ENCODE measurements at regions not wholly inside any gene's neighbourhood (a gene's known extent, or its start where the extent isn't known, plus 50 kb on each side); places are given as distances from the start of the nearest gene placed in this dataset.

DNA sequence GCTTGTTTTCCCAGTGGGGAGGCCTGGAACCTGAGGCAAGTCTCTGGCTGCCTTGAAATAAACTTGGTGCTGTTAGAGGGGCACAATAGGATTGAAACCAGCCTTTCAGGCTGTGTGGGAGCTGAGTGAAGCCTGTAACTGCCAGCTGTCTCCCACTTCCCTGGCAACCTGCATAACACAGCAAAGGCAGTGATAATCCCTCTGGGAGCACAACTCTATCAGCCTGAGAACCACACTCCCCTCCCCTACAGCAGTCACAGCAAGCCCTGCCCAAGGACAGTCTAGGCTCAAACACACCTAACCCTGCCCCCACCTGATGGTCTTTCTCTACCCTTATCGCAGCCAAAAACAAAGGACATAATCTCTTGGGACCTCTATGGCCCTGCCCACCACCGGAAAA, 683.8 kb upstream of the ATXN8OS start:
- Histone ChIP-seq H3K4me3 (no peak overlapping the region), H3K36me3 (no peaks in the 10 kb centered on the region), H3K9me3 (peaks cover 0 to 48% (median 17%) of the 10 kb centered on the region in 12 donors), H3K4me1 (no peaks in the 10 kb centered on the region), H3K27me3 (no peaks in the 10 kb centered on the region), H3K27ac (no peak overlapping the region)
- no peak for ATAC-seq
- DNase-seq, result no peak
- intact Hi-C loops (cut with DNase I), result no loop called here
- WGBS, 4 donors, result 56 to 81% (median 60%) methylated on average over 2 of the region's 2 CpGs
- no peak for TF ChIP-seq POLR2A (IDR thresholded peaks at IDR 0.05)
- TF ChIP-seq, protein P1, sequence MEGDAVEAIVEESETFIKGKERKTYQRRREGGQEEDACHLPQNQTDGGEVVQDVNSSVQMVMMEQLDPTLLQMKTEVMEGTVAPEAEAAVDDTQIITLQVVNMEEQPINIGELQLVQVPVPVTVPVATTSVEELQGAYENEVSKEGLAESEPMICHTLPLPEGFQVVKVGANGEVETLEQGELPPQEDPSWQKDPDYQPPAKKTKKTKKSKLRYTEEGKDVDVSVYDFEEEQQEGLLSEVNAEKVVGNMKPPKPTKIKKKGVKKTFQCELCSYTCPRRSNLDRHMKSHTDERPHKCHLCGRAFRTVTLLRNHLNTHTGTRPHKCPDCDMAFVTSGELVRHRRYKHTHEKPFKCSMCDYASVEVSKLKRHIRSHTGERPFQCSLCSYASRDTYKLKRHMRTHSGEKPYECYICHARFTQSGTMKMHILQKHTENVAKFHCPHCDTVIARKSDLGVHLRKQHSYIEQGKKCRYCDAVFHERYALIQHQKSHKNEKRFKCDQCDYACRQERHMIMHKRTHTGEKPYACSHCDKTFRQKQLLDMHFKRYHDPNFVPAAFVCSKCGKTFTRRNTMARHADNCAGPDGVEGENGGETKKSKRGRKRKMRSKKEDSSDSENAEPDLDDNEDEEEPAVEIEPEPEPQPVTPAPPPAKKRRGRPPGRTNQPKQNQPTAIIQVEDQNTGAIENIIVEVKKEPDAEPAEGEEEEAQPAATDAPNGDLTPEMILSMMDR (IDR thresholded peaks at IDR 0.05), result no peak

DNA sequence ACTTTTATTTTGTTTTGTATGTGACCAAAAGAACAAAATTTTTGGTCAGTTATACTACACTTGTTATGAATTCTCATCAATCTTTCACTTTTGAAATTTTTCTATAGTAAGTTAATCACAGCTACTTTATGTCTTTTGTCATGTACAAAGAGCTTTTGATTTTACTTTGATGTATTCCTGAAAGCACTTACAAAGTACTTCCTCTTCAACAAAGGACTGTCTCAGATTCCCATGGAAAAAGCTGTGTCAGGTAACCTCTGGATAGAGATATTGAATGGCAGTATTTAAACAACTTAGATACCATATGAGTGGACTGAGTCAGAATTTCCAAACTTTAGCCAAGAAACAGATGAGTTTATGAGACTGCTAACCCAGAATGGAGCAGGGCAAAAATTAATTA, 689.3 kb upstream of the ATXN8OS start:
- no peak for TF ChIP-seq POLR2A (IDR thresholded peaks at IDR 0.05)
- TF ChIP-seq, protein P1 (IDR thresholded peaks at IDR 0.05), result no peak
- intact Hi-C loops (cut with DNase I), result no loop called here
- ATAC-seq, result no peak
- no peaks in the 10 kb centered on the region for H3K27me3 ChIP-seq
- no peak for DNase-seq
- no peaks in the 10 kb centered on the region for H3K36me3 ChIP-seq
- H3K4me3 ChIP-seq, result no peak overlapping the region
- H3K4me1 ChIP-seq, result no peaks in the 10 kb centered on the region
- H3K9me3 ChIP-seq, result peaks cover 0 to 11% (median 0%) of the 10 kb centered on the region in 12 donors
- H3K27ac ChIP-seq, result no peak overlapping the region

DNA sequence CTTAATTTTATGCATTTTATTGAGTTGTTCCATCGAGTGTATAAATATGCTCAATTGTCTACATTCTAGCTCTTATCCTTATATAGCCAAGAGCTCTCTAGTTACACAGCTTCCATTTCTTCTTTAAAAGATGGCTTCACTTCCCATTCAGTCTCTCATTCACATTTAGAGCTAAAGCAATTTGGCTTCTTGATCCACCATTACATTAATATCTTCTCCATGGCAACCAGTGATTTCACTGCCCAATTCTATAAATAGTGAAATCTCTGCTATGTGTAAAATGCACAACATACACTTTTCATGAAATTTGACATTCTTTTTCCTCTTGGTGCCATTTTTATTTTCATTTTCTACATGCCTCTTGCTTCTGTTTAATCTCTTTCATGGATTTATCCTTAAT, 696.9 kb upstream of the ATXN8OS start:
- no peak for DNase-seq
- Histone ChIP-seq H3K4me3 (no peak overlapping the region), H3K27ac (no peak overlapping the region), H3K9me3 (peaks cover 0 to 12% (median 0%) of the 10 kb centered on the region in 12 donors), H3K4me1 (no peaks in the 10 kb centered on the region), H3K36me3 (no peaks in the 10 kb centered on the region), H3K27me3 (no peaks in the 10 kb centered on the region)
- TF ChIP-seq, protein P1 (IDR thresholded peaks at IDR 0.05), result no peak
- TF ChIP-seq POLR2A (IDR thresholded peaks at IDR 0.05), result no peak
- intact Hi-C loops (cut with DNase I), result no loop called here
- 68 to 86% (median 78%) methylated on average over 1 of the region's 1 CpG for WGBS, 4 donors
- no peak for ATAC-seq

DNA sequence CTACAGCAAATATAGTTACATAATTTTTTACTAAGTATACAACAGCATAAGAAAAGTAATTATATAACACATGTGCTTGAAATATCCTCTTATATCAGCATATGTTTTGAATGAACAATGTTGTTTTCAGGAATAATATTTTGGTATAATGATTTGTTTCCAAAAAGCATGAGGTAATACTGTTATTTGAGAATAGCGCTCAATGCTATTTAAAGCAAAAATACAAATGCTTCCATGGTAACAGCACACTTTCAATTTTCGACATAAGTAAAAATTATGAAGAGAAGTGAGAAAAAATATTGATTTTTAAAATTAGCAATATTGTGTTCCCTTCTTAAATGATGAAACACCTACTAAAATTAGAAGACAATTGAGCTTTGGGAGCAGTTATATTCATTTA, 715.9 kb upstream of the ATXN8OS start:
- no peaks in the 10 kb centered on the region for H3K27me3 ChIP-seq
- H3K9me3 ChIP-seq, result peaks cover 0 to 6% (median 0%) of the 10 kb centered on the region in 12 donors
- no peak overlapping the region for H3K4me3 ChIP-seq
- H3K27ac ChIP-seq, result no peak overlapping the region
- TF ChIP-seq POLR2A (IDR thresholded peaks at IDR 0.05), result no peak
- TF ChIP-seq, protein P1 (IDR thresholded peaks at IDR 0.05), result no peak
- no peak for ATAC-seq
- DNase-seq, result no peak
- 71 to 79% (median 78%) methylated on average over 2 of the region's 2 CpGs for WGBS, 4 donors
- no peaks in the 10 kb centered on the region for H3K4me1 ChIP-seq
- intact Hi-C loops (cut with DNase I), result no loop called here
- no peaks in the 10 kb centered on the region for H3K36me3 ChIP-seq

All from heart left ventricle (tissue), 16 donors.